ENCODE measurements at regions not wholly inside any gene's neighbourhood (a gene's known extent, or its start where the extent isn't known, plus 50 kb on each side); places are given as distances from the start of the nearest gene placed in this dataset.

GRCh38 chr11:119894916-119895315, 165.9 kb upstream of the NECTIN1 start:
- H3K27ac Mint-ChIP-seq = no peak overlapping the region
- no peaks in the 10 kb centered on the region for H3K4me1 Mint-ChIP-seq
- H3K36me3 Mint-ChIP-seq (ENCODE audit: low read depth) = no peaks in the 10 kb centered on the region
- peaks cover 36% of the 10 kb centered on the region for H3K27me3 Mint-ChIP-seq
- DNase-seq (no peak), ATAC-seq (no peak)
- H3K4me3 Mint-ChIP-seq = no peak overlapping the region
- no peaks in the 10 kb centered on the region for H3K9me3 ChIP-seq (ENCODE audit: control insufficient read depth, low read length, poor library complexity, severe bottlenecking)

DNA sequence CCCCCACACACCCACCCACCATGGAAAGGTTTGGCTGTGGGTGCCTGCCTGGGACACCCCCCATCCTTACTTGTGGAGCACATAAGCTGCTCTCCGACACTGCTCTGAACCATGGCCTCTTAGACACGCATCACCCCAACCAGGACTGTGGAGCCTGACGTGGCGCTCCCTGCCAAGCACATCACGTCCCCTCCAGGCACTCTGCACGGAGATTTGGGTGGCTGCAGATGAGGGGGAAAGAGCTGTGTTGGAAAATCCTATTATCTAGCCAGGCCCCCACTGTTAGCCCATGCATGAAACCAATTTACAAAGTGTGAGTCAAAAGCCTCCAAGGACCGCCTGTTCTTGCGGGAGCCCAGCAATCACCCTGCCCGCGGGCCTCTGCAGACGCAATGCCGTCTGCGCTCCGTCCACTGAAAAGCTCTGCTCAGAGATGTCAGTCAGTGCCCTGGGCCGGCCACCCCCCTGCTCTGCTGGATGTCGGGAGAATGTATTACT, 163.4 kb upstream of the NECTIN1 start:
- Mint-ChIP-seq H3K36me3 (ENCODE audit: low read depth) (no peaks in the 10 kb centered on the region), H3K27me3 (peaks cover 46% of the 10 kb centered on the region), H3K27ac (no peak overlapping the region), H3K4me1 (no peaks in the 10 kb centered on the region), H3K4me3 (no peak overlapping the region)
- no peaks in the 10 kb centered on the region for H3K9me3 ChIP-seq (ENCODE audit: control insufficient read depth, low read length, poor library complexity, severe bottlenecking)
- no peak for ATAC-seq
- no peak for DNase-seq

GRCh38 chr11:119891055-119891768, 162.2 kb upstream of the NECTIN1 start:
- ATAC-seq (no peak), DNase-seq (no peak)
- Mint-ChIP-seq H3K27ac (no peak overlapping the region), H3K36me3 (ENCODE audit: low read depth) (no peaks in the 10 kb centered on the region), H3K27me3 (peaks cover 49% of the 10 kb centered on the region), H3K4me3 (no peak overlapping the region), H3K4me1 (no peaks in the 10 kb centered on the region)
- H3K9me3 ChIP-seq (ENCODE audit: control insufficient read depth, low read length, poor library complexity, severe bottlenecking) = no peaks in the 10 kb centered on the region

DNA sequence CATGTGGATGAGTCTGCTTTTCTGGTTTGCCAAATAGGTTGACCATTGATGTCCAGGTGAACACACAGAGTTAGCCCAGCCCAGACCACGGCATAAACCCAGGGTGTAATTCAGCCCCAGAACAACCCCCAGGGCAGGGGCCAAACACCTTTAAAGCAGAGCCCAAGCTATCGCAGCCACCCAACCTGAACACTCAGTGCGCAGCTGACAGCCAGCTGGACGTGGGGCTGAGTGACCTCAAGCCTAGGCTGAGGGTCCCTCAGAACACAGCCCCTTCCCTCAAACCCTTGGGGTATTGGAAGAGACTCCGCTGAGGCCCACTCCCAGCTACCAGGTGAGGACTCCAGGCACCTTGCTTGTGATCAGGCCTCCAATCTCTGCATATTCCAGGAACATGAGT, 161.5 kb upstream of the NECTIN1 start:
- Mint-ChIP-seq H3K4me3 (no peak overlapping the region), H3K4me1 (no peaks in the 10 kb centered on the region), H3K27ac (no peak overlapping the region), H3K27me3 (peaks cover 49% of the 10 kb centered on the region), H3K36me3 (ENCODE audit: low read depth) (no peaks in the 10 kb centered on the region)
- ATAC-seq = no peak
- H3K9me3 ChIP-seq (ENCODE audit: control insufficient read depth, low read length, poor library complexity, severe bottlenecking) = no peaks in the 10 kb centered on the region
- no peak for DNase-seq

DNA sequence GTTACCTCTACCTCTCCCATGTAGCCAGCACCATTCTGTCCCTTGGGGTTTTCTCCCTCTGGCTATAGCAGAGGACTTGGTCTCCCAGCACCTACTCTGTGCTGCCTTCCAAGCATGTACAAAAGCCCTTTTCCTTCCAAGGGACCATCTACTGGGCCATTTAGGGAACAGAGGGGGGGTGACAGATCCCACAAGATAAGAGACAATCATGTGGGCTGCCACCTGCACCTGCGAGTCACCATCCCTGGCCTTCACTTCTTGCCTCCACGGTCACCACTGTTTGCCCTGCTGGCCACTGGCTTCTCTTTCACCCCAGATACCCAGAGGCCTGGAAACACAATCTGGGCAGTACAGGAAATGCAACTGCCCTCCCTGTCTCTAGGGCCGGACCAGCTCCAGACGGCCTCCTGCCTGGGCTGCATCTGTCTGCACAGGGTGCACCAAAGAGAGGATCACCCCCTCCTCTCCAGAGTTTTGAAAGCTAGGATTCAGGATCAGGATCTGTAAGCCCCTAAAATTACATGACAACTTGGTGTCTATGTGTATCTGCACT, 160.8 kb upstream of the NECTIN1 start:
- H3K36me3 Mint-ChIP-seq (ENCODE audit: low read depth) = no peaks in the 10 kb centered on the region

DNA sequence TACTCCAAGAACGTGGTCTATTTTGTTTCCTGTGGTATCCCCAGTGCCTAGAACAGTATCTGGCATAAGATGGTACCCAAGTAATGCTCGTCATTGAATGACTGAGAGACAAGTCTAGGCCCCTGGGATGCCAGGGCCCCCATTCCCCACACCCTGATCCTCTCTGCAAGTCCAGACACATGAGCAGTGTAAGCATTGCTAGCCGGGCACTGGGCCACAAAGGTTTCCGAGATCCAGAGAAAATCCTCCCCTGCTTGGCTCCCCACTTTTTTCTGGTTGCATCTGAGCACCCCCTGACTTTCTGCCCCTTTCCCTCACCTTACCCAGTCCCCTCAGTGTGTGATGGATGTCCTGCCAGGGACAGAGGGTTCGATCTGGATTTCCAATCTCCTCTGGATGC, 160.1 kb upstream of the NECTIN1 start:
- H3K9me3 ChIP-seq (ENCODE audit: control insufficient read depth, low read length, poor library complexity, severe bottlenecking) = no peaks in the 10 kb centered on the region
- Mint-ChIP-seq H3K4me1 (no peaks in the 10 kb centered on the region), H3K27me3 (peaks cover 55% of the 10 kb centered on the region), H3K27ac (no peak overlapping the region), H3K36me3 (ENCODE audit: low read depth) (no peaks in the 10 kb centered on the region), H3K4me3 (no peak overlapping the region)
- DNase-seq (no peak), ATAC-seq (no peak)

More for the DNA sequence above, 160.8 kb upstream of the NECTIN1 start:
- no peak overlapping the region for H3K4me3 Mint-ChIP-seq
- peaks cover 49% of the 10 kb centered on the region for H3K27me3 Mint-ChIP-seq
- H3K27ac Mint-ChIP-seq = no peak overlapping the region
- DNase-seq (no peak), ATAC-seq (no peak)
- H3K4me1 Mint-ChIP-seq = no peaks in the 10 kb centered on the region
- no peaks in the 10 kb centered on the region for H3K9me3 ChIP-seq (ENCODE audit: control insufficient read depth, low read length, poor library complexity, severe bottlenecking)

- H3K27ac Mint-ChIP-seq = no peak overlapping the region
- no peak overlapping the region for H3K4me3 Mint-ChIP-seq
- H3K9me3 ChIP-seq (ENCODE audit: control insufficient read depth, low read length, poor library complexity, severe bottlenecking) = no peaks in the 10 kb centered on the region
- no peaks in the 10 kb centered on the region for H3K36me3 Mint-ChIP-seq (ENCODE audit: low read depth)
- DNase-seq = no peak
- H3K27me3 Mint-ChIP-seq = peaks cover 62% of the 10 kb centered on the region
- ATAC-seq = no peak
- H3K4me1 Mint-ChIP-seq = no peaks in the 10 kb centered on the region
Measured at GRCh38 chr11:119888119-119888518, 159.1 kb upstream of the NECTIN1 start.

GRCh38 chr11:119886667-119887230, 157.7 kb upstream of the NECTIN1 start:
- ATAC-seq = no peak
- H3K36me3 Mint-ChIP-seq (ENCODE audit: low read depth) = no peaks in the 10 kb centered on the region

DNA sequence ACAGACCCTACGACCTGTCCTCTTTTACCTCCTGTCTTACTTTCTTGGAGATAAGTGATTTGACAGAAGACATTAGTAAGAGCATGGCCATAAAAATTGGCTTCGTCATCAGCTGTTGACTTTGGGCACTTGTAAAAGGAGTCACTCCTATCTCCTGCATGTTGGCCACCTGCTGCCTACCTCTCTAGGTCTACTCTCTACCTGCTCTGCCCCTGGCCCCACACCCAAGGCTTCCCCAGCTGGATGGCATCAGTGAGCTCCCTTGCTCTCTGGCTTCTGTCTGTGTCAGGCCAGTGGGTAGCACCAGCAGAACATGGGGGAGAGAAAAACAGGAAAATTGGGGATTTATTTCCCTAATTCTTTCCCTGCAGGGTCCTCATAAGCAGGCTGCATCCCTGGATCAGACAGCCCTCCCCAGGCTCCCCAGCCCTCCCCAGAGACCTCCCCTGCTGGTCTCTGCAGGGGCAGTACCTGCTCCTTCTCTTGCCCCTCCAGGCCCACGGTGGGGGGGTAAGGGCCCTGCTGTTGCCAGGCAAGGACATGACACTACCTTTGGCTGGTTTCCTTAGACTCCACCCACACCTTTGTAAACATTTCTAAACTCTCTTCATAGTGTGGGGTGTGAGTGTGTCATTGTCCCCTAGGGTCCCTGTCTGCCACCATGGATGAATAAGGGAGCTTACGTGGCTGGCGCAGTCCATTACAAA, 157.0 kb upstream of the NECTIN1 start:
- DNase-seq = no peak
- H3K9me3 ChIP-seq (ENCODE audit: control insufficient read depth, low read length, poor library complexity, severe bottlenecking) = no peaks in the 10 kb centered on the region
- Mint-ChIP-seq H3K36me3 (ENCODE audit: low read depth) (no peaks in the 10 kb centered on the region), H3K27ac (no peak overlapping the region), H3K4me3 (no peak overlapping the region), H3K4me1 (no peaks in the 10 kb centered on the region), H3K27me3 (peaks cover 64% of the 10 kb centered on the region)
- no peak for ATAC-seq

More at GRCh38 chr11:119886667-119887230, 157.7 kb upstream of the NECTIN1 start:
- H3K27me3 Mint-ChIP-seq = peaks cover 63% of the 10 kb centered on the region
- no peak overlapping the region for H3K4me3 Mint-ChIP-seq
- H3K9me3 ChIP-seq (ENCODE audit: control insufficient read depth, low read length, poor library complexity, severe bottlenecking) = no peaks in the 10 kb centered on the region
- no peaks in the 10 kb centered on the region for H3K4me1 Mint-ChIP-seq
- H3K27ac Mint-ChIP-seq = no peak overlapping the region
- no peak for DNase-seq

- Mint-ChIP-seq H3K4me1 (no peaks in the 10 kb centered on the region), H3K27ac (no peak overlapping the region), H3K27me3 (peaks cover 65% of the 10 kb centered on the region), H3K4me3 (no peak overlapping the region), H3K36me3 (ENCODE audit: low read depth) (no peaks in the 10 kb centered on the region)
- ATAC-seq = no peak
- DNase-seq = no peak
- H3K9me3 ChIP-seq (ENCODE audit: control insufficient read depth, low read length, poor library complexity, severe bottlenecking) = no peaks in the 10 kb centered on the region
Measured at GRCh38 chr11:119885067-119885466, 156.1 kb upstream of the NECTIN1 start.

GRCh38 chr11:119882316-119882715, 153.3 kb upstream of the NECTIN1 start:
- Mint-ChIP-seq H3K4me3 (no peak overlapping the region), H3K27ac (no peak overlapping the region), H3K27me3 (peaks cover 70% of the 10 kb centered on the region), H3K36me3 (ENCODE audit: low read depth) (no peaks in the 10 kb centered on the region), H3K4me1 (no peaks in the 10 kb centered on the region)
- DNase-seq = no peak
- no peak for ATAC-seq
- H3K9me3 ChIP-seq (ENCODE audit: control insufficient read depth, low read length, poor library complexity, severe bottlenecking) = no peaks in the 10 kb centered on the region

- H3K4me1 Mint-ChIP-seq = no peaks in the 10 kb centered on the region
- H3K9me3 ChIP-seq (ENCODE audit: control insufficient read depth, low read length, poor library complexity, severe bottlenecking) = no peaks in the 10 kb centered on the region
- H3K27ac Mint-ChIP-seq = no peak overlapping the region
- DNase-seq (no peak), ATAC-seq (no peak)
- no peaks in the 10 kb centered on the region for H3K36me3 Mint-ChIP-seq (ENCODE audit: low read depth)
- peaks cover 60% of the 10 kb centered on the region for H3K27me3 Mint-ChIP-seq
- H3K4me3 Mint-ChIP-seq = no peak overlapping the region
Measured at GRCh38 chr11:119880873-119881272, 151.9 kb upstream of the NECTIN1 start.

DNA sequence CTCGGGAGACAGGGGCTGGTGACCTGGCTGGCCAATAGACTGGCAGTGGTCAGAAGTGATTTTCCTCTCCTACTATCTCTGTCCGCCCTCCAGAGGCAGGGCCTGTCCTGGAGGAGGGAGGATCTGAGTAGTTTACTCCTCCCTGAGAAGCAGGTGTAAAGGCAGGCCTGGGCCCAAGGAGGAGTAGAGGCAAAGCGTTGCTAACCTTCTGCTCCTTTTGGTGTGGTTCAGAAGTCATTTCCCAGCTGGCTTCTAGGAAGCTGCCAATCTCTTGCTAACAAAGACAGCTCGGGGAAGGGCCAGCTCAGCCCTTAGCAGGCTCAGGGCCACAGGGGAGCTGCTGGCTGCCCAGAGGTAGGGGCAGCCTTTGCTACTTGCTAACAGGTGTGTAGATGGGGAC, 151.1 kb upstream of the NECTIN1 start:
- no peak for DNase-seq
- Mint-ChIP-seq H3K27ac (no peak overlapping the region), H3K4me3 (no peak overlapping the region), H3K36me3 (ENCODE audit: low read depth) (no peaks in the 10 kb centered on the region), H3K27me3 (peaks cover 60% of the 10 kb centered on the region), H3K4me1 (no peaks in the 10 kb centered on the region)
- ATAC-seq = no peak
- H3K9me3 ChIP-seq (ENCODE audit: control insufficient read depth, low read length, poor library complexity, severe bottlenecking) = no peaks in the 10 kb centered on the region

Measured in T-helper 17 cell (primary cell).